Type B pancreatic cell (in vitro differentiated cells): ENCODE measurements at regions not wholly inside any gene's neighbourhood (a gene's known extent, or its start where the extent isn't known, plus 50 kb on each side); places are given as distances from the start of the nearest gene placed in this dataset.
A peak's percentile ranks its signal among the peaks of the same experiment; 100 is the strongest.

ENCODE experiments used
- DNase-seq: peaks from one replicate; pipeline ENCODE4 v3.0.0; 2021; ENCODE audit warnings: mixed read lengths; ENCODE audit not compliant: unreplicated experiment; ENCODE audit errors: extremely low spot score
- H3K27ac Mint-ChIP-seq: 2 replicates; pipeline ENCODE4 v1.8.0; 2021; ENCODE audit warnings: mild to moderate bottlenecking, mixed read lengths
- H3K27me3 Mint-ChIP-seq: 2 replicates; pipeline ENCODE4 v1.8.0; 2021; ENCODE audit warnings: mixed read lengths
- H3K36me3 Mint-ChIP-seq: 2 replicates; pipeline ENCODE4 v1.8.0; 2021; ENCODE audit warnings: mixed read lengths
- H3K4me1 Mint-ChIP-seq: one replicate; pipeline ENCODE4 v1.8.0; 2021; ENCODE audit warnings: mixed read lengths; ENCODE audit not compliant: unreplicated experiment
- H3K4me3 Mint-ChIP-seq: 2 replicates; pipeline ENCODE4 v1.8.0; 2021; ENCODE audit warnings: mild to moderate bottlenecking, mixed read lengths
- H3K9me3 Mint-ChIP-seq: 2 replicates; pipeline ENCODE4 v1.8.0; 2021; ENCODE audit warnings: mixed read lengths
- CTCF ChIP-seq: fragments of 200-600 bp; sonication (generic); conservative IDR thresholded peaks from 2 replicates; pipeline ENCODE4 v1.5.0; 2021; ENCODE audit warnings: antibody characterized with exemption, mild to moderate bottlenecking

- peak overlapping the region; percentile 53 for H3K27ac Mint-ChIP-seq
- peaks cover under 1% of the 10 kb centered on the region for H3K9me3 Mint-ChIP-seq
- H3K4me3 Mint-ChIP-seq = peak overlapping the region; percentile 4
These were observed 368.4 kb upstream of the MAN1A1 start for GRCh38 chr6:119717942-119718341.

GRCh38 chr6:119716668-119717270 lies 367.2 kb upstream of the MAN1A1 start:
- no peak for TF ChIP-seq CTCF
- no peaks in the 10 kb centered on the region for H3K36me3 Mint-ChIP-seq
- no peak overlapping the region for H3K27ac Mint-ChIP-seq
- H3K27me3 Mint-ChIP-seq = no peaks in the 10 kb centered on the region
- H3K4me1 Mint-ChIP-seq = peaks cover 9% of the 10 kb centered on the region
- no peak for DNase-seq
- no peak overlapping the region for H3K4me3 Mint-ChIP-seq
- H3K9me3 Mint-ChIP-seq = peaks cover 5% of the 10 kb centered on the region

More at GRCh38 chr6:119717942-119718341, 368.4 kb upstream of the MAN1A1 start:
- Mint-ChIP-seq H3K4me1 (peaks cover 9% of the 10 kb centered on the region), H3K36me3 (no peaks in the 10 kb centered on the region), H3K27me3 (no peaks in the 10 kb centered on the region)
- no peak for DNase-seq
- no peak for TF ChIP-seq CTCF

GRCh38 chr6:119713903-119714302 lies 364.3 kb upstream of the MAN1A1 start:
- Mint-ChIP-seq H3K4me1 (peaks cover 9% of the 10 kb centered on the region), H3K4me3 (no peak overlapping the region), H3K36me3 (no peaks in the 10 kb centered on the region), H3K27ac (no peak overlapping the region), H3K27me3 (no peaks in the 10 kb centered on the region), H3K9me3 (peaks cover 5% of the 10 kb centered on the region)
- no peak for TF ChIP-seq CTCF
- DNase-seq = no peak

GRCh38 chr6:119686644-119687043 lies 337.1 kb upstream of the MAN1A1 start:
- Mint-ChIP-seq H3K4me3 (no peak overlapping the region), H3K27me3 (no peaks in the 10 kb centered on the region), H3K27ac (no peak overlapping the region), H3K4me1 (no peaks in the 10 kb centered on the region), H3K9me3 (peaks cover 5% of the 10 kb centered on the region), H3K36me3 (no peaks in the 10 kb centered on the region)
- TF ChIP-seq CTCF = no peak
- DNase-seq = no peak

GRCh38 chr6:119686240-119686639 lies 336.7 kb upstream of the MAN1A1 start:
- H3K27ac Mint-ChIP-seq = no peak overlapping the region
- no peak overlapping the region for H3K4me3 Mint-ChIP-seq
- peaks cover 2% of the 10 kb centered on the region for H3K27me3 Mint-ChIP-seq
- DNase-seq = no peak
- no peak for TF ChIP-seq CTCF
- peaks cover 5% of the 10 kb centered on the region for H3K9me3 Mint-ChIP-seq
- no peaks in the 10 kb centered on the region for H3K36me3 Mint-ChIP-seq
- H3K4me1 Mint-ChIP-seq = no peaks in the 10 kb centered on the region

GRCh38 chr6:119683671-119684070 lies 334.1 kb upstream of the MAN1A1 start:
- no peaks in the 10 kb centered on the region for H3K4me1 Mint-ChIP-seq
- H3K9me3 Mint-ChIP-seq = no peaks in the 10 kb centered on the region
- no peak overlapping the region for H3K4me3 Mint-ChIP-seq

More at GRCh38 chr6:119683671-119684070, 334.1 kb upstream of the MAN1A1 start:
- no peak for DNase-seq
- peaks cover 2% of the 10 kb centered on the region for H3K27me3 Mint-ChIP-seq
- TF ChIP-seq CTCF = no peak
- H3K27ac Mint-ChIP-seq = peak overlapping the region; percentile 82
- H3K36me3 Mint-ChIP-seq = no peaks in the 10 kb centered on the region
